GM19351 (cell line): ENCODE measurements at regions not wholly inside any gene's neighbourhood (a gene's known extent, or its start where the extent isn't known, plus 50 kb on each side); places are given as distances from the start of the nearest gene placed in this dataset.

ENCODE experiments used
- ATAC-seq: cut with Tn5 transposase; IDR thresholded peaks from one replicate; pipeline ENCODE4 v1.9.1; 2021; ENCODE audit warnings: mild to moderate bottlenecking, moderate library complexity; ENCODE audit not compliant: unreplicated experiment

GRCh38 chr9:81741103-81741502 lies 51.8 kb upstream of the TLE1 start:
- no peak for ATAC-seq

- ATAC-seq = no peak
These were observed 58.7 kb upstream of the TLE1 start for GRCh38 chr9:81748091-81748490.

GRCh38 chr9:81753436-81753835 lies 64.1 kb upstream of the TLE1 start:
- no peak for ATAC-seq

- ATAC-seq = no peak
These were observed 64.9 kb upstream of the TLE1 start for GRCh38 chr9:81754245-81754644.

- no peak for ATAC-seq
These were observed 66.4 kb upstream of the TLE1 start for GRCh38 chr9:81755721-81756120.

GRCh38 chr9:81756561-81756960 lies 67.2 kb upstream of the TLE1 start:
- no peak for ATAC-seq

- no peak for ATAC-seq
These were observed 68.9 kb upstream of the TLE1 start for GRCh38 chr9:81758123-81758797.

- no peak for ATAC-seq
These were observed 70.4 kb upstream of the TLE1 start for GRCh38 chr9:81759680-81760215.

GRCh38 chr9:81767921-81768320 lies 78.6 kb upstream of the TLE1 start:
- no peak for ATAC-seq

GRCh38 chr9:81771571-81771970 lies 82.2 kb upstream of the TLE1 start:
- no peak for ATAC-seq

GRCh38 chr9:81772144-81772543 lies 82.8 kb upstream of the TLE1 start:
- ATAC-seq = no peak

GRCh38 chr9:81776390-81776789 lies 87.0 kb upstream of the TLE1 start:
- no peak for ATAC-seq

GRCh38 chr9:81776834-81777233 lies 87.5 kb upstream of the TLE1 start:
- no peak for ATAC-seq

- ATAC-seq = no peak
These were observed 88.1 kb upstream of the TLE1 start for GRCh38 chr9:81777482-81777881.

GRCh38 chr9:81782313-81782995 lies 93.1 kb upstream of the TLE1 start:
- ATAC-seq = no peak

GRCh38 chr9:81787747-81788632 lies 98.6 kb upstream of the TLE1 start:
- no peak for ATAC-seq

- ATAC-seq = no peak
These were observed 100.4 kb upstream of the TLE1 start for GRCh38 chr9:81789721-81790120.

- ATAC-seq = no peak
These were observed 100.8 kb upstream of the TLE1 start for GRCh38 chr9:81790166-81790565.

GRCh38 chr9:81791076-81791475 lies 101.7 kb upstream of the TLE1 start:
- ATAC-seq = no peak

GRCh38 chr9:81798606-81799005 lies 109.3 kb upstream of the TLE1 start:
- ATAC-seq = no peak

GRCh38 chr9:81801190-81801589 lies 111.8 kb upstream of the TLE1 start:
- ATAC-seq = no peak
